K562 (cell line): ENCODE measurements at regions not wholly inside any gene's neighbourhood (a gene's known extent, or its start where the extent isn't known, plus 50 kb on each side); places are given as distances from the start of the nearest gene placed in this dataset.

Source experiments
- ATAC-seq: fragments of 200-7000 bp; cut with Tn5 transposase; 3 replicates; pipeline ENCODE4 v1.9.1; 2020; ENCODE audit warnings: moderate library complexity
- BruUV-seq: library from RNA; stranded (reverse); fragments of 400-500 nt; replicated peaks from 2 replicates; lab custom pipeline; 2021; lab: Mats Ljungman, UMichigan
- CTCF ChIA-PET: fragments of 300-600 bp; formaldehyde crosslinking; extraction: SDS; loops from one replicate; lab custom pipeline; 2021; ENCODE audit warnings: low intra/inter-chr PET ratio; lab: Yijun Ruan, JAX
- POLR2A ChIA-PET: fragments of 300-600, 350-650 bp; sonication (Branson Sonifier 250); formaldehyde crosslinking; extraction: SDS; loops from one replicate; lab custom pipeline; 2021; ENCODE audit warnings: antibody characterized with exemption, inconsistent platforms; lab: Yijun Ruan, JAX
- DNase-seq, 4 experiments: peaks; one replicate each; pipeline versions ENCODE4 v3.0.0 to v3.0.0-alpha.2; 2011 to 2018; ENCODE audit warnings: low spot score in 3 of 4, mixed read lengths in 3 of 4; ENCODE audit errors: extremely low read depth in 1 of 4
- FAIRE-seq: peaks from 2 replicates; lab custom pipeline; 2011; peaks lifted over from hg19 to GRCh38; lab: Jason Lieb, UNC
- H2AFZ ChIP-seq: 2 replicates; pipeline ENCODE4 v1.6.0; 2011; ENCODE audit warnings: low read depth, low read length, control low read depth, inconsistent platforms
- H3K27ac ChIP-seq: fragments of 200-600 bp; 3 replicates; pipeline ENCODE4 v1.8.0; 2011; ENCODE audit warnings: low read depth, mild to moderate bottlenecking, control low read depth, inconsistent platforms, low read length, moderate library complexity, mixed read lengths; ENCODE audit errors: extremely low read depth
- H3K27me3 ChIP-seq, 2 experiments: fragments of 300-600 bp in 1 of 2; 2 replicates in 1 of 2; 3 replicates in 1 of 2; pipeline versions ENCODE4 v1.6.0 to v1.8.0; 2011; ENCODE audit warnings: inconsistent platforms in 2 of 2, low read length in 2 of 2, mild to moderate bottlenecking in 1 of 2, mixed read lengths in 1 of 2, moderate library complexity in 1 of 2; ENCODE audit not compliant: control insufficient read depth in 2 of 2, insufficient read depth in 2 of 2
- H3K36me3 ChIP-seq: fragments of 300-600 bp; 3 replicates; pipeline ENCODE4 v1.8.0; 2011; ENCODE audit warnings: mild to moderate bottlenecking, low read length, inconsistent platforms; ENCODE audit not compliant: control insufficient read depth, insufficient read depth
- H3K4me1 ChIP-seq, 2 experiments: fragments of 200-600 bp in 1 of 2; replicated peaks in 1 of 2; 2 replicates in 1 of 2; 3 replicates in 1 of 2; pipeline versions ENCODE4 v1.5.1 to v1.8.0; 2011; ENCODE audit warnings: inconsistent platforms in 2 of 2, low read length in 2 of 2, mild to moderate bottlenecking in 1 of 2, mixed read lengths in 1 of 2, moderate library complexity in 1 of 2; ENCODE audit not compliant: control insufficient read depth in 2 of 2, insufficient read depth in 2 of 2
- H3K4me2 ChIP-seq: 2 replicates; pipeline ENCODE4 v1.6.1; 2011; ENCODE audit warnings: low read length, control low read depth, inconsistent platforms, mixed read lengths; ENCODE audit not compliant: insufficient read depth
- H3K4me3 ChIP-seq: fragments of 200-600 bp; sonication (generic), shearing (Covaris generic); 2 replicates; pipeline ENCODE4 v1.5.1; 2016; ENCODE audit warnings: control low read depth, inconsistent platforms
- H3K79me2 ChIP-seq: fragments of 200-600 bp; 3 replicates; pipeline ENCODE4 v1.8.0; 2011; ENCODE audit warnings: low read length, inconsistent platforms; ENCODE audit not compliant: control insufficient read depth, insufficient read depth
- H3K9ac ChIP-seq, 2 experiments: 2 replicates each; pipeline versions ENCODE4 v1.6.0 to v1.6.1; 2011; ENCODE audit warnings: low read depth in 2 of 2, low read length in 2 of 2, control low read depth in 1 of 2, inconsistent platforms in 1 of 2, mild to moderate bottlenecking in 1 of 2, mixed read lengths in 1 of 2; ENCODE audit not compliant: insufficient read depth in 1 of 2
- H3K9me1 ChIP-seq: one replicate; pipeline ENCODE4 v1.6.0; 2011; ENCODE audit warnings: inconsistent platforms, mild to moderate bottlenecking, low read length, moderate library complexity; ENCODE audit not compliant: control insufficient read depth, insufficient read depth
- H3K9me3 ChIP-seq: replicated peaks from 2 replicates; pipeline ENCODE4 v1.5.1; 2011; ENCODE audit warnings: low read depth, low read length, inconsistent platforms; ENCODE audit not compliant: control insufficient read depth, insufficient read depth
- H4K20me1 ChIP-seq: replicated peaks from 2 replicates; pipeline ENCODE4 v1.6.1; 2011; ENCODE audit warnings: low read length, inconsistent platforms, mixed read lengths; ENCODE audit not compliant: control insufficient read depth, insufficient read depth
- ILF3 ChIP-seq: fragments of 450-650 bp; IDR thresholded peaks from 2 replicates; pipeline ENCODE4 v1.6.1; 2018; ENCODE audit warnings: antibody characterized with exemption, mild to moderate bottlenecking, moderate library complexity, borderline replicate concordance
- ILK ChIP-seq: fragments of 450-650 bp; IDR thresholded peaks from 2 replicates; pipeline ENCODE4 v1.6.1; 2016; ENCODE audit warnings: missing genetic modification characterization, low read depth, mild to moderate bottlenecking, missing compliant biosample characterization, moderate library complexity, borderline replicate concordance
- KHSRP ChIP-seq: fragments of 450-650 bp; IDR thresholded peaks from 2 replicates; pipeline ENCODE4 v1.6.1; 2017
- MEIS2 ChIP-seq: fragments of 450-650 bp; IDR thresholded peaks from 2 replicates; pipeline ENCODE4 v1.6.1; 2014; ENCODE audit warnings: mild to moderate bottlenecking; ENCODE audit not compliant: partially characterized antibody
- PML ChIP-seq: IDR thresholded peaks from 2 replicates; pipeline ENCODE4 v1.6.1; 2012; ENCODE audit warnings: low read length, inconsistent platforms
- SMAD2 ChIP-seq: fragments of 150-350 bp; IDR thresholded peaks from 2 replicates; pipeline ENCODE4 v1.6.1; 2014; ENCODE audit warnings: low read depth, mild to moderate bottlenecking, low read length
- SMARCE1 ChIP-seq: fragments of 450-650 bp; IDR thresholded peaks from 2 replicates; pipeline ENCODE4 v1.7.1; 2016; ENCODE audit warnings: mild to moderate bottlenecking
- TFAM ChIP-seq: fragments of 250-450 bp; sonication (Bioruptor Pico); conservative IDR thresholded peaks from 2 replicates; pipeline ENCODE4 v1.5.0; 2021; ENCODE audit warnings: mild to moderate bottlenecking, moderate library complexity
- WGBS: fragments of 100-300 bp; shearing (Covaris generic); methylation state at CpG from one replicate; pipeline ENCODE4 v1.1.6; 2016; ENCODE audit warnings: low coverage, mixed read lengths; ENCODE audit not compliant: insufficient coverage; ENCODE audit errors: missing lambda C conversion rate; 5-methylcytosine and 5-hydroxymethylcytosine counted together
- in situ Hi-C: fragments of 300-500 bp; cut with MboI; formaldehyde crosslinking; loops from 4 replicates; pipeline ENCODE4 v1.15.0; 2018; ENCODE audit warnings: inconsistent platforms, mixed read lengths
- intact Hi-C: fragments of 100-400 bp; cut with micrococcal nuclease; formaldehyde crosslinking; loops from 2 replicates; pipeline ENCODE4 v1.14.2; 2022
- TF ChIP-seq, protein P1 (sequence below): fragments of 450-650 bp; formaldehyde crosslinking; IDR thresholded peaks from 2 replicates; pipeline ENCODE4 v1.4.0; 2020; ENCODE audit warnings: mild to moderate bottlenecking, moderate library complexity

DNA sequence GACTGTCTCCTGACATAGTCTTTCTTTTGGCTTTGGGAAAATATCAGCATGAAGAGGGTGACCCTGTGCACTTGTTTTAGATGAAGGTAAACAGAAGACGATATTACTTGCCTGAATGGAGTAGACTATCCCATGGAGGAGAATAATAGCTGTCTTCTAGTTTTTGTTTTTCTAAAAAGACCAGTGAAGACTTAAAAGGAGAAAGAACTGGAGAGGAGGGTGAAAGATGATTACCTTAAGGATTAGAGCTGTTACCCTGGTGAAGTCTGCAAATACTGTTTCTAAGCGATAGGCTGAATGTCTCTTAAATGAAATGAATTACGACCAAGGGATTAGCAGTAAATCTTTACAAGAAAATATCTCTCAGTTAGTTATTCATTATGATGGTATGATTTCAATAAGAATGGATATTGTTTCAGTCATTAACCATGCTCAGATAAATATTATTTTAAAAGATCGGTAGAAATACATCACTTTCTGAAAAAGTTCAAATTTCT lies 255.6 kb upstream of the FERD3L start:
- POLR2A ChIA-PET: no interaction called here
- no peaks in the 10 kb centered on the region for H3K9me1 ChIP-seq
- H4K20me1 ChIP-seq: no peaks in the 10 kb centered on the region
- no peaks in the 10 kb centered on the region for H3K36me3 ChIP-seq
- BruUV-seq: no TSS peak
- H2AFZ ChIP-seq: no peak overlapping the region
- no peak for TF ChIP-seq PML
- TF ChIP-seq MEIS2: no peak
- no peak for TF ChIP-seq ILF3
- TF ChIP-seq TFAM: no peak
- no peak for TF ChIP-seq SMAD2
- no peak for TF ChIP-seq ILK
- TF ChIP-seq, protein P1, sequence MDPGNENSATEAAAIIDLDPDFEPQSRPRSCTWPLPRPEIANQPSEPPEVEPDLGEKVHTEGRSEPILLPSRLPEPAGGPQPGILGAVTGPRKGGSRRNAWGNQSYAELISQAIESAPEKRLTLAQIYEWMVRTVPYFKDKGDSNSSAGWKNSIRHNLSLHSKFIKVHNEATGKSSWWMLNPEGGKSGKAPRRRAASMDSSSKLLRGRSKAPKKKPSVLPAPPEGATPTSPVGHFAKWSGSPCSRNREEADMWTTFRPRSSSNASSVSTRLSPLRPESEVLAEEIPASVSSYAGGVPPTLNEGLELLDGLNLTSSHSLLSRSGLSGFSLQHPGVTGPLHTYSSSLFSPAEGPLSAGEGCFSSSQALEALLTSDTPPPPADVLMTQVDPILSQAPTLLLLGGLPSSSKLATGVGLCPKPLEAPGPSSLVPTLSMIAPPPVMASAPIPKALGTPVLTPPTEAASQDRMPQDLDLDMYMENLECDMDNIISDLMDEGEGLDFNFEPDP: no peak
- TF ChIP-seq SMARCE1: no peak
- no peak for TF ChIP-seq KHSRP
- H3K4me2 ChIP-seq: no peak overlapping the region
- ATAC-seq (no peak), DNase-seq (no peak), FAIRE-seq (no peak)
- WGBS: 0% methylated on average over 4 of the region's 4 CpGs
- CTCF ChIA-PET: no interaction called here
- H3K27ac ChIP-seq: no peak overlapping the region
- H3K27me3 ChIP-seq: no peaks in the 10 kb centered on the region
- H3K4me1 ChIP-seq: no peaks in the 10 kb centered on the region
- in situ Hi-C loops: no loop called here
- no peak overlapping the region for H3K4me3 ChIP-seq
- no peaks in the 10 kb centered on the region for H3K79me2 ChIP-seq
- intact Hi-C loops: no loop called here
- H3K9ac ChIP-seq: no peak overlapping the region
- no peaks in the 10 kb centered on the region for H3K9me3 ChIP-seq
